Liver (tissue), 3 donors: ENCODE measurements at regions not wholly inside any gene's neighbourhood (a gene's known extent, or its start where the extent isn't known, plus 50 kb on each side); places are given as distances from the start of the nearest gene placed in this dataset.
"Not testable (repeated sequence)": the region's sequence is repeated elsewhere in the genome, so short reads cannot be mapped to it uniquely, and the experiment has no call there.

ENCODE experiments used
- ATF3 ChIP-seq: IDR thresholded peaks from 2 replicates; pipeline ENCODE4 v1.6.1; 2016; ENCODE audit warnings: antibody characterized with exemption
- CTCF ChIP-seq: fragments of 150-350 bp; IDR thresholded peaks from 2 replicates; pipeline ENCODE4 v1.5.1; 2017; ENCODE audit warnings: improper control_type of control experiment, low read depth, low read length; ENCODE audit not compliant: missing input control
- FOXA1 ChIP-seq: IDR thresholded peaks from 2 replicates; pipeline ENCODE4 v1.6.1; 2016; ENCODE audit warnings: antibody characterized with exemption
- FOXA2 ChIP-seq: IDR thresholded peaks from 2 replicates; pipeline ENCODE4 v1.6.1; 2016; ENCODE audit warnings: antibody characterized with exemption
- GABPA ChIP-seq, 2 donors: IDR thresholded peaks in 1 of 2; conservative IDR thresholded peaks in 1 of 2; 2 replicates each; pipeline ENCODE4 v1.6.1; 2016; ENCODE audit warnings: antibody characterized with exemption in 2 of 2, mild to moderate bottlenecking in 1 of 2, moderate library complexity in 1 of 2
- HNF4A ChIP-seq, 2 donors: conservative IDR thresholded peaks; 2 replicates each; pipeline ENCODE4 v1.6.1; 2016; ENCODE audit warnings: antibody characterized with exemption in 2 of 2, mild to moderate bottlenecking in 2 of 2
- HNF4G ChIP-seq: IDR thresholded peaks from 2 replicates; pipeline ENCODE4 v1.6.1; 2016; ENCODE audit warnings: antibody characterized with exemption
- JUND ChIP-seq, 2 donors: IDR thresholded peaks; 2 replicates each; pipeline ENCODE4 v1.6.1; 2016; ENCODE audit warnings: antibody characterized with exemption in 2 of 2
- MAX ChIP-seq: IDR thresholded peaks from 2 replicates; pipeline ENCODE4 v1.6.1; 2016; ENCODE audit warnings: antibody characterized with exemption
- NR2F2 ChIP-seq: IDR thresholded peaks from 2 replicates; pipeline ENCODE4 v1.6.1; 2016; ENCODE audit warnings: antibody characterized with exemption
- RAD21 ChIP-seq, 2 donors: IDR thresholded peaks; 2 replicates each; pipeline ENCODE4 v1.6.1; 2016; ENCODE audit warnings: antibody characterized with exemption in 2 of 2, mild to moderate bottlenecking in 2 of 2
- SP1 ChIP-seq: IDR thresholded peaks from 2 replicates; pipeline ENCODE4 v1.6.1; 2018; ENCODE audit warnings: antibody characterized with exemption, mild to moderate bottlenecking
- YY1 ChIP-seq: IDR thresholded peaks from 2 replicates; pipeline ENCODE4 v1.6.1; 2016; ENCODE audit warnings: antibody characterized with exemption, mild to moderate bottlenecking
- ZBTB33 ChIP-seq: IDR thresholded peaks from 2 replicates; pipeline ENCODE4 v1.6.1; 2016; ENCODE audit warnings: antibody characterized with exemption
- donor health status: healthy.
- donor health status: healthy.

GRCh38 chr1:149638481-149638880 is 54.8 kb downstream of the PPIAL4C start:
- TF ChIP-seq CTCF; NR2F2; FOXA1; ZBTB33; JUND (IDR thresholded peaks at IDR 0.05); HNF4G; MAX; FOXA2; ATF3; RAD21 (IDR thresholded peaks at IDR 0.05); SP1; HNF4A (conservative IDR thresholded peaks at IDR 0.05); GABPA (IDR thresholded peaks at IDR 0.05 in 1 of 2, conservative IDR thresholded peaks at IDR 0.05 in 1 of 2); YY1: not testable (repeated sequence)
